ENCODE measurements at regions not wholly inside any gene's neighbourhood (a gene's known extent, or its start where the extent isn't known, plus 50 kb on each side); places are given as distances from the start of the nearest gene placed in this dataset.

GRCh38 chr2:211128287-211128686 lies 571.9 kb downstream of the CPS1 start:
- H3K18ac ChIP-seq (ENCODE audit: extremely low read depth, low read length) = no peak overlapping the region
- WGBS, 2 experiments (ENCODE audit: extremely low coverage in 1 of 2, insufficient coverage in 1 of 2, insufficient read length in 1 of 2, insufficient replicate concordance in 2 of 2, low coverage in 1 of 2, low lambda C conversion rate in 2 of 2, missing lambda C conversion rate in 1 of 2) = 80% methylated on average over 3 of the region's 3 CpGs; no CpG with 5 or more reads in 1 of the 2 experiments
- no peak overlapping the region for H2AK5ac ChIP-seq (ENCODE audit: low read depth, low read length)
- H3K9ac ChIP-seq (replicated peaks in 1 of 4; ENCODE audit: extremely low read depth in 1 of 4, low read depth in 3 of 4, low read length in 3 of 4) = no peak overlapping the region
- H3K79me2 ChIP-seq (ENCODE audit: control insufficient read depth in 1 of 2, insufficient read depth in 2 of 2, low read length in 2 of 2) = no peaks in the 10 kb centered on the region
- no peak overlapping the region for H3K4me3 ChIP-seq (ENCODE audit: extremely low read depth in 1 of 4, insufficient read depth in 2 of 4, low read depth in 3 of 4, low read length in 4 of 4)
- no peaks in the 10 kb centered on the region for H3K9me3 ChIP-seq (ENCODE audit: insufficient read depth in 2 of 2, low read depth in 1 of 2, low read length in 1 of 2)
- H3K4me1 ChIP-seq (replicated peaks in 1 of 4; ENCODE audit: control insufficient read depth in 3 of 4, insufficient read depth in 4 of 4, low read length in 3 of 4) = no peaks in the 10 kb centered on the region
- H4K20me1 ChIP-seq (replicated peaks in 1 of 2; ENCODE audit: control insufficient read depth in 1 of 2, insufficient read depth in 2 of 2, low read length in 2 of 2) = no peaks in the 10 kb centered on the region
- H4K5ac ChIP-seq (ENCODE audit: insufficient read length, low read depth, low read length) = no peak overlapping the region
- H2BK12ac ChIP-seq (ENCODE audit: low read depth, low read length) = no peak overlapping the region
- no peak overlapping the region for H4K8ac ChIP-seq (ENCODE audit: extremely low read depth, insufficient read depth, low read length)
- H3K23ac ChIP-seq (ENCODE audit: insufficient read length) = no peak overlapping the region
- no peak for DNase-seq (ENCODE audit: low read depth in 1 of 2, low spot score in 2 of 2)
- H2BK5ac ChIP-seq (ENCODE audit: low read depth, low read length) = no peak overlapping the region
- H3K56ac ChIP-seq (replicated peaks; ENCODE audit: insufficient read length, low read depth, low read length) = no peak overlapping the region
- TF ChIP-seq POLR2A (IDR thresholded peaks at IDR 0.05; ENCODE audit: control extremely low read depth in 1 of 2, low read depth in 2 of 2, low read length in 2 of 2) = no peak
- no peak for TF ChIP-seq ATF3 (IDR thresholded peaks at IDR 0.05; ENCODE audit: insufficient read depth, low read depth, low read length)
- no peak for TF ChIP-seq SP4 (IDR thresholded peaks at IDR 0.05; ENCODE audit: low read length)
- TF ChIP-seq GABPA (IDR thresholded peaks at IDR 0.05; ENCODE audit: borderline replicate concordance, insufficient read depth, low read length) = no peak
- no peak for TF ChIP-seq CBX5 (IDR thresholded peaks at IDR 0.05; ENCODE audit: low read depth, low read length)
- TF ChIP-seq CHD2 (IDR thresholded peaks at IDR 0.05; ENCODE audit: low read length) = no peak
- no peak for TF ChIP-seq EGR1 (IDR thresholded peaks at IDR 0.05; ENCODE audit: borderline replicate concordance, low read depth, low read length)
- no peak for TF ChIP-seq TAF1 (IDR thresholded peaks at IDR 0.05; ENCODE audit: low read depth, low read length)
- TF ChIP-seq RNF2 (IDR thresholded peaks at IDR 0.05; ENCODE audit: borderline replicate concordance, low read depth, low read length, missing control alignments, poor library complexity, severe bottlenecking) = no peak
- TF ChIP-seq RBBP5 (IDR thresholded peaks at IDR 0.05; ENCODE audit: borderline replicate concordance, low read depth, low read length) = no peak
- no peak for TF ChIP-seq GTF2F1 (IDR thresholded peaks at IDR 0.05; ENCODE audit: borderline replicate concordance, low read depth, low read length)
- TF ChIP-seq KDM4A (IDR thresholded peaks at IDR 0.05; ENCODE audit: low read depth, low read length, severe bottlenecking) = no peak
- TF ChIP-seq POLR2AphosphoS5 (IDR thresholded peaks at IDR 0.05; ENCODE audit: low read depth, low read length) = no peak
- no peaks in the 10 kb centered on the region for H3K27me3 ChIP-seq (replicated peaks in 1 of 4; ENCODE audit: control insufficient read depth in 3 of 4, extremely low read depth in 1 of 4, insufficient read depth in 3 of 4, low read length in 3 of 4)
- H3K36me3 ChIP-seq (ENCODE audit: control insufficient read depth in 2 of 4, insufficient read depth in 4 of 4, low read length in 3 of 4) = no peaks in the 10 kb centered on the region
- no peaks in the 10 kb centered on the region for H3K23me2 ChIP-seq (ENCODE audit: low read depth, low read length)
- 0 out of 2 replicates have a peak overlapping the region, but pooled peaks have one; percentile 67 for H2AFZ ChIP-seq (ENCODE audit: low read length)
- no peak for FAIRE-seq
- no peak overlapping the region for H2BK20ac ChIP-seq (ENCODE audit: low read length)
- no peak overlapping the region for H3K14ac ChIP-seq (ENCODE audit: insufficient read length)
- no peak overlapping the region for H3K4me2 ChIP-seq (ENCODE audit: insufficient read depth in 1 of 2, low read depth in 2 of 2, low read length in 2 of 2)
- H4K91ac ChIP-seq (replicated peaks; ENCODE audit: insufficient read length, low read length) = no peak overlapping the region
- POLR2A ChIA-PET (ENCODE audit: partially characterized antibody) = no interaction called here
- H3K4ac ChIP-seq (replicated peaks; ENCODE audit: insufficient read length, low read depth, low read length) = no peak overlapping the region
- H2BK120ac ChIP-seq (replicated peaks; ENCODE audit: low read depth, low read length) = no peak overlapping the region
- no peak overlapping the region for H2BK15ac ChIP-seq (ENCODE audit: low read length)
- no peak overlapping the region for H3K27ac ChIP-seq (ENCODE audit: low read depth, low read length)
- CTCF ChIA-PET (ENCODE audit: partially characterized antibody) = interaction anchor here (0.8 to 1.0 kb wide), 3 partner anchors 42 to 300 kb away, joined by 3 to 5 read pairs (median 3); no protein-coding TSS in a partner anchor
- no peaks in the 10 kb centered on the region for H3K79me1 ChIP-seq (ENCODE audit: low read depth, low read length)
